GM21367 (cell line): ENCODE measurements at regions not wholly inside any gene's neighbourhood (a gene's known extent, or its start where the extent isn't known, plus 50 kb on each side); places are given as distances from the start of the nearest gene placed in this dataset.

Source experiments
- ATAC-seq: cut with Tn5 transposase; IDR thresholded peaks from one replicate; pipeline ENCODE4 v1.9.1; 2021; ENCODE audit not compliant: unreplicated experiment

GRCh38 chr4:85376285-85376684, 98.7 kb upstream of the ARHGAP24 start:
- no peak for ATAC-seq

GRCh38 chr4:85381968-85382367, 93.0 kb upstream of the ARHGAP24 start:
- no peak for ATAC-seq

- ATAC-seq = no peak
These were observed 83.9 kb upstream of the ARHGAP24 start for GRCh38 chr4:85391071-85391470.

- ATAC-seq = peak; percentile 84
These were observed 83.2 kb upstream of the ARHGAP24 start for GRCh38 chr4:85391589-85392410.

GRCh38 chr4:85393201-85393600, 81.7 kb upstream of the ARHGAP24 start:
- peak; percentile 64 for ATAC-seq

GRCh38 chr4:85398276-85398675, 76.7 kb upstream of the ARHGAP24 start:
- ATAC-seq = no peak

- peak; percentile 69 for ATAC-seq
These were observed 75.7 kb upstream of the ARHGAP24 start for GRCh38 chr4:85399270-85399669.

GRCh38 chr4:85402371-85402770, 72.6 kb upstream of the ARHGAP24 start:
- ATAC-seq = no peak

- ATAC-seq = no peak
These were observed 68.8 kb upstream of the ARHGAP24 start for GRCh38 chr4:85406185-85406584.

- ATAC-seq = no peak
These were observed 67.4 kb upstream of the ARHGAP24 start for GRCh38 chr4:85407546-85407945.

- no peak for ATAC-seq
These were observed 66.6 kb upstream of the ARHGAP24 start for GRCh38 chr4:85408301-85408700.

- no peak for ATAC-seq
These were observed 65.7 kb upstream of the ARHGAP24 start for GRCh38 chr4:85409251-85409650.

- no peak for ATAC-seq
These were observed 63.6 kb upstream of the ARHGAP24 start for GRCh38 chr4:85411386-85411785.

- ATAC-seq = no peak
These were observed 60.0 kb upstream of the ARHGAP24 start for GRCh38 chr4:85414972-85415371.

GRCh38 chr4:85416094-85416493, 58.9 kb upstream of the ARHGAP24 start:
- no peak for ATAC-seq

GRCh38 chr4:85419103-85419502, 55.8 kb upstream of the ARHGAP24 start:
- no peak for ATAC-seq

GRCh38 chr4:85420831-85421230, 54.1 kb upstream of the ARHGAP24 start:
- ATAC-seq = no peak

GRCh38 chr4:85423431-85423830, 51.5 kb upstream of the ARHGAP24 start:
- ATAC-seq = no peak
